ENCODE measurements at regions not wholly inside any gene's neighbourhood (a gene's known extent, or its start where the extent isn't known, plus 50 kb on each side); places are given as distances from the start of the nearest gene placed in this dataset.

- TF ChIP-seq CTCF (IDR thresholded peaks at IDR 0.05; ENCODE audit: extremely low read depth, low read depth, low read length), result no peak
- Histone ChIP-seq H2AFZ (ENCODE audit: low read length) (no peak overlapping the region), H4K20me1 (ENCODE audit: insufficient read depth, low read length) (no peaks in the 10 kb centered on the region), H3K4me3 (ENCODE audit: insufficient read depth, low read length) (no peak overlapping the region), H3K4me1 (ENCODE audit: insufficient read depth, low read length) (peaks cover 39% of the 10 kb centered on the region), H3K36me3 (ENCODE audit: insufficient read depth, low read length) (no peaks in the 10 kb centered on the region), H3K4me2 (ENCODE audit: insufficient read depth, low read length) (no peak overlapping the region), H3K79me2 (ENCODE audit: insufficient read depth, low read length) (no peaks in the 10 kb centered on the region), H3K27ac (ENCODE audit: low read depth, low read length) (no peak overlapping the region), H3K27me3 (ENCODE audit: insufficient read depth, low read length) (no peaks in the 10 kb centered on the region), H3K9me3 (ENCODE audit: low read depth, low read length) (no peaks in the 10 kb centered on the region)
- peak; percentile 87 for DNase-seq (ENCODE audit: insufficient read length, low spot score, missing footprints)
Measured at GRCh38 chr5:135211083-135211790, 177.2 kb upstream of the PITX1 start.

DNA sequence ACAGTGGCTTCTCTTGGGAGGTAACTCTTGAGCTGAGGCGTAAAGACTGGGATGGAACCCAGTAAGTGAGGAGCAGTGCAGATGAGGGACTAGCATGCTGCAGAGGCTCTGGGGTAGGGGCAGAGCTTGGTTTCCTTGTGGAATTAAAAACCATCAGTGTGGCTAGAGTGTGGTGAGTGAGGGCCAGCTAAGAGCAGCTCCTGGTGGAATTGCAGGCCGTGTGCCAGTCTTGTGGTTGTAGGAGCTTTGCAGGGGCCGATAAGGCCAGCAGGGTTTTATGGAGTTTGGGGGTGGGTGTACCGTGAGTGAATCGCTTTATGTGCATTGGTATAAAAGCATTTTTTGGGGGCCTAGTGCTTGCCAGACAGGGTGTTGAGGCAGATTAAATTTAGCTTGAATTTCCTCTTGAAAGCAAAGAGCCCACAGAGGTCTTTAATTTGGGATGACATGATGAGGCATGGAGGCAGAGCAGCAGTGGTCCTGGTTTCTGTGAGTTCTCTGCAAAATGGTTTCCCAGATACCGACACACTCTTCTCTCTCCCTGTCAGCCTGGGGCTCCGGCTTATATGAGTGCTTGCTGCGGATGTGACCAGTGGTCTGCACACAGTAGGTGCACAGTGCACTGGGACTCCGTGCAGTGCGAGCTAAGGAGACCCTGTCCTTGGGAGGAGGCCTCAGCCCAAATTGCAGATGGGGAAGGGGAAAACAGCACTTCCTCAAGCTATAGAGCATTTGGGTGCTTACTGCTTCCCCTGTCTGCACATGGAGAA is 176.4 kb upstream of the PITX1 start:
- H3K36me3 ChIP-seq (ENCODE audit: insufficient read depth, low read length), result no peaks in the 10 kb centered on the region
- no peak overlapping the region for H3K27ac ChIP-seq (ENCODE audit: low read depth, low read length)
- no peaks in the 10 kb centered on the region for H4K20me1 ChIP-seq (ENCODE audit: insufficient read depth, low read length)
- no peak overlapping the region for H2AFZ ChIP-seq (ENCODE audit: low read length)
- DNase-seq (ENCODE audit: insufficient read length, low spot score, missing footprints), result peak; percentile 62
- H3K4me2 ChIP-seq (ENCODE audit: insufficient read depth, low read length), result peak overlapping the region; percentile 50
- no peaks in the 10 kb centered on the region for H3K27me3 ChIP-seq (ENCODE audit: insufficient read depth, low read length)
- no peak for TF ChIP-seq CTCF (IDR thresholded peaks at IDR 0.05; ENCODE audit: extremely low read depth, low read depth, low read length)
- no peaks in the 10 kb centered on the region for H3K9me3 ChIP-seq (ENCODE audit: low read depth, low read length)
- H3K79me2 ChIP-seq (ENCODE audit: insufficient read depth, low read length), result no peaks in the 10 kb centered on the region
- H3K4me3 ChIP-seq (ENCODE audit: insufficient read depth, low read length), result no peak overlapping the region
- peaks cover 39% of the 10 kb centered on the region for H3K4me1 ChIP-seq (ENCODE audit: insufficient read depth, low read length)

DNA sequence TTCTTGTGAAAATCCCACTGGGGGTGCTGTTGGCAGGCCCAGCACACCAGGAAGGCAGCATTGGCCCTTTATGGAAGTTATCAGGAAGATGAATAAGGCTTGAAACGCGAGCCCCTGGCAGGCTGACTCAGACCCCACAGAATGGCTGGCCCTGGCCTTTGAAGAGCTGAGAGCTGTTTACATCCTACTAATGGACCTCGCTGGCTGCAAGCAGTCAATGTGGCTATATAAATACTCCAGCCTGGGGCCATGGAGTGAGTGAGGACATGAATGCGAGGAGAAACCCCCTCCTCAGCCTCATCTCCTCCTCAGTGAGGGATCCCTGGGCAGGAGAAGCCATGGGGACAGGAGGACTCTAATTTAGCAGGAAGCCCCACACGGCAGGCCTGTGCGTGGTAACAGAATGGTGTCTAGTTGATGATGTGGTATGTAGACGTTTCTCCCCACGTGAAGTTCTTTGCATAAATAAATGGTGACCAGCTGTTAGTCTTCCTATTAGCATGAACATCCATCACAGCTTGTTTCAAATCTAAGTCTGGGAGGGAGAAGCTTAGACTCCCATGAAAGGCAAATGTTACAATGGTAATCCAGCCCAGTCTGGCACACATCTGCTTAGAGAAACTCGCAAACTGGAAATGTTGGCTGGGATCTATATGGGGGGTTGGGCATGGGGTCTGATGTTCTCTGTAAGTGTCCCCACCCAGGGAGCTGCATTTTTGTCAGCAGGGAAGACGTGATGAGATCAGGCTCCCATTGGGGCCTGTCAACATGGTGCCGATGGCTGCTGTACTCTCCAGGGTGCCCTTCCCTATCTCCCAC is 175.1 kb upstream of the PITX1 start:
- DNase-seq (ENCODE audit: insufficient read length, low spot score, missing footprints), result peak; percentile 96
- Histone ChIP-seq H3K4me1 (ENCODE audit: insufficient read depth, low read length) (peaks cover 39% of the 10 kb centered on the region), H3K4me2 (ENCODE audit: insufficient read depth, low read length) (peak overlapping the region; percentile 60), H2AFZ (ENCODE audit: low read length) (peak overlapping the region; percentile 61), H3K9me3 (ENCODE audit: low read depth, low read length) (no peaks in the 10 kb centered on the region), H3K27me3 (ENCODE audit: insufficient read depth, low read length) (no peaks in the 10 kb centered on the region), H3K36me3 (ENCODE audit: insufficient read depth, low read length) (no peaks in the 10 kb centered on the region), H3K79me2 (ENCODE audit: insufficient read depth, low read length) (no peaks in the 10 kb centered on the region), H4K20me1 (ENCODE audit: insufficient read depth, low read length) (no peaks in the 10 kb centered on the region), H3K4me3 (ENCODE audit: insufficient read depth, low read length) (peak overlapping the region; percentile 8), H3K27ac (ENCODE audit: low read depth, low read length) (peak overlapping the region; percentile 60)
- peak; percentile 52 for TF ChIP-seq CTCF (IDR thresholded peaks at IDR 0.05; ENCODE audit: extremely low read depth, low read depth, low read length)
